ENCODE measurements at regions not wholly inside any gene's neighbourhood (a gene's known extent, or its start where the extent isn't known, plus 50 kb on each side); places are given as distances from the start of the nearest gene placed in this dataset.

DNA sequence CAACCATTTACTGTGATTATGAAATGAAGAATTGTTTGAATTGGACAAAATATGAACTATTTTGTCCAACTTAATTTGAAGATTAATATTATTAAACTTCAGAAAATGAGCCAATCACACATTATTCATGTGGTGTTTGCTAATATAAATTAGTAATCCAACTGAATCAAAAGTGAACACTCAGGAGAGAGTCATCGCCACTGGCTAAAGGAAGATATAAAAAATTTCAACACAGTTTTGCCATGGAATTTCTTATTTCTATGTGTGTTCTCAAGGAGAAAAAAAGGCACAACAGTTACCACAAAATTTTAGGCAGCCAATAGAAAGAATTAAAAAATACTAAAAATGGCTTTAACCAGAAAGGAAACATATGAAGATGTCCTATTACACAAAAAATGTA lies 2683.8 kb downstream of the PCDH9 start:
- Histone ChIP-seq H3K36me3 (ENCODE audit: insufficient read depth, low read length) (no peaks in the 10 kb centered on the region), H4K20me1 (ENCODE audit: insufficient read depth, low read length) (no peaks in the 10 kb centered on the region), H3K9ac (ENCODE audit: low read length) (no peak overlapping the region), H3K9me3 (ENCODE audit: insufficient read depth, low read depth, low read length) (no peaks in the 10 kb centered on the region), H3K27me3 (ENCODE audit: insufficient read depth, low read length) (no peaks in the 10 kb centered on the region), H2AFZ (ENCODE audit: low read depth, low read length) (no peak overlapping the region), H3K79me2 (ENCODE audit: insufficient read depth, low read length) (no peaks in the 10 kb centered on the region), H3K27ac (ENCODE audit: low read depth, low read length) (no peak overlapping the region), H3K4me2 (ENCODE audit: low read length) (no peak overlapping the region), H3K4me1 (ENCODE audit: insufficient read depth, low read length) (no peaks in the 10 kb centered on the region), H3K4me3 (ENCODE audit: insufficient read depth, low read depth, low read length) (no peak overlapping the region)
- H3K4me1 Mint-ChIP-seq (ENCODE audit: low read depth, unreplicated experiment): no peaks in the 10 kb centered on the region
- no peak overlapping the region for H3K27ac Mint-ChIP-seq (ENCODE audit: unreplicated experiment)
- FAIRE-seq (no peak), DNase-seq (ENCODE audit: low read depth) (no peak)
- TF ChIP-seq EZH2 (IDR thresholded peaks at IDR 0.05; ENCODE audit: insufficient read depth, low read length): no peak
- TF ChIP-seq, protein P1, sequence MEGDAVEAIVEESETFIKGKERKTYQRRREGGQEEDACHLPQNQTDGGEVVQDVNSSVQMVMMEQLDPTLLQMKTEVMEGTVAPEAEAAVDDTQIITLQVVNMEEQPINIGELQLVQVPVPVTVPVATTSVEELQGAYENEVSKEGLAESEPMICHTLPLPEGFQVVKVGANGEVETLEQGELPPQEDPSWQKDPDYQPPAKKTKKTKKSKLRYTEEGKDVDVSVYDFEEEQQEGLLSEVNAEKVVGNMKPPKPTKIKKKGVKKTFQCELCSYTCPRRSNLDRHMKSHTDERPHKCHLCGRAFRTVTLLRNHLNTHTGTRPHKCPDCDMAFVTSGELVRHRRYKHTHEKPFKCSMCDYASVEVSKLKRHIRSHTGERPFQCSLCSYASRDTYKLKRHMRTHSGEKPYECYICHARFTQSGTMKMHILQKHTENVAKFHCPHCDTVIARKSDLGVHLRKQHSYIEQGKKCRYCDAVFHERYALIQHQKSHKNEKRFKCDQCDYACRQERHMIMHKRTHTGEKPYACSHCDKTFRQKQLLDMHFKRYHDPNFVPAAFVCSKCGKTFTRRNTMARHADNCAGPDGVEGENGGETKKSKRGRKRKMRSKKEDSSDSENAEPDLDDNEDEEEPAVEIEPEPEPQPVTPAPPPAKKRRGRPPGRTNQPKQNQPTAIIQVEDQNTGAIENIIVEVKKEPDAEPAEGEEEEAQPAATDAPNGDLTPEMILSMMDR (IDR thresholded peaks at IDR 0.05; ENCODE audit: insufficient read depth, low read depth, low read length): no peak
- H3K9me3 Mint-ChIP-seq (ENCODE audit: unreplicated experiment): no peaks in the 10 kb centered on the region
- H3K36me3 Mint-ChIP-seq (ENCODE audit: low read depth, unreplicated experiment): no peaks in the 10 kb centered on the region
- H3K4me3 Mint-ChIP-seq (ENCODE audit: unreplicated experiment): no peak overlapping the region
- no peaks in the 10 kb centered on the region for H3K27me3 Mint-ChIP-seq (ENCODE audit: low read depth, unreplicated experiment)

DNA sequence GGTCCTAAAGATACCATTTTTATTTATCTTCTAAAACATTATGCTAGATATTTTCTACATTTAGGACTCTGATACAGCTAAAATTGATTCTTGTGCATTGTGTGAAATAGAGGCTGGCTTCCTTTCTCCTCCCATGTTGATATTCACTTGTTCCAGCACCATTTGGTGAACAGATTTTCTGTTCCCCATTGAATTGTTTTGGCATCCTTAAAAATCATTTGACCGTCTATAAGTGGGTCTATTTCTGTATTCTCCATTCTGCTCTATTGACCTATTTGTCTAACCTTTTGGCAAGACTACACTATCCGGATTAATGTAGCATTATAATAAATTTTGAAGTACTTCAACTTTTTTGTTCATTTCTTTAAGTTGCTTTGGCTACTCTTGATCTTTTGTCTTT lies 2689.2 kb downstream of the PCDH9 start:
- Histone ChIP-seq H4K20me1 (ENCODE audit: insufficient read depth, low read length) (no peaks in the 10 kb centered on the region), H3K27me3 (ENCODE audit: insufficient read depth, low read length) (no peaks in the 10 kb centered on the region), H3K9me3 (ENCODE audit: insufficient read depth, low read depth, low read length) (no peaks in the 10 kb centered on the region), H3K9ac (ENCODE audit: low read length) (no peak overlapping the region), H3K27ac (ENCODE audit: low read depth, low read length) (no peak overlapping the region), H3K4me2 (ENCODE audit: low read length) (no peak overlapping the region), H3K4me1 (ENCODE audit: insufficient read depth, low read length) (no peaks in the 10 kb centered on the region), H3K79me2 (ENCODE audit: insufficient read depth, low read length) (no peaks in the 10 kb centered on the region), H3K4me3 (ENCODE audit: insufficient read depth, low read depth, low read length) (no peak overlapping the region), H3K36me3 (ENCODE audit: insufficient read depth, low read length) (no peaks in the 10 kb centered on the region), H2AFZ (ENCODE audit: low read depth, low read length) (no peak overlapping the region)
- Mint-ChIP-seq H3K27me3 (ENCODE audit: low read depth, unreplicated experiment) (no peaks in the 10 kb centered on the region), H3K36me3 (ENCODE audit: low read depth, unreplicated experiment) (no peaks in the 10 kb centered on the region), H3K4me3 (ENCODE audit: unreplicated experiment) (no peak overlapping the region), H3K9me3 (ENCODE audit: unreplicated experiment) (no peaks in the 10 kb centered on the region), H3K4me1 (ENCODE audit: low read depth, unreplicated experiment) (no peaks in the 10 kb centered on the region), H3K27ac (ENCODE audit: unreplicated experiment) (no peak overlapping the region)
- TF ChIP-seq, protein P1 (IDR thresholded peaks at IDR 0.05; ENCODE audit: insufficient read depth, low read depth, low read length): no peak
- TF ChIP-seq EZH2 (IDR thresholded peaks at IDR 0.05; ENCODE audit: insufficient read depth, low read length): no peak
- DNase-seq (ENCODE audit: low read depth) (no peak), FAIRE-seq (no peak)

DNA sequence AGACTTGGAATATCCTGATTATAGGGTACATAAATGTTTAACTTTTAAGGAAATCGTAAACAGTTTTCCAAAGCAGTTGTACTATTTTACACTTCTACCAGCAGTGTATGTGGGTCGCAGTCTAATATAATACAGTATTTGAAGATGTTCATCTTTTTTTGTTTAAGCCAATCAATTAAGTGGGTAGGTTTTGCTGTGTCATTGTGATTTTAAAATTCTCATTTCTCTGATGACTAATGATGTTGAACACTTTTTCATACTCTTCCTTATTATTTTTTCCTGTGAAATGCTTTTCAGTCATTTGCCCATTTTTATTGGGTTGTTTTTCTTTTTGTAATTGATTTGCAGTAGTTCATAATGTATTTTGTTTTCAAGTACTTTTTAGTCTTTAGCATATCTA lies 2689.7 kb downstream of the PCDH9 start:
- no peak for FAIRE-seq
- H4K20me1 ChIP-seq (ENCODE audit: insufficient read depth, low read length): no peaks in the 10 kb centered on the region

More for the DNA sequence above, 2689.7 kb downstream of the PCDH9 start:
- no peak for DNase-seq (ENCODE audit: low read depth)
- no peaks in the 10 kb centered on the region for H3K79me2 ChIP-seq (ENCODE audit: insufficient read depth, low read length)
- H3K36me3 Mint-ChIP-seq (ENCODE audit: low read depth, unreplicated experiment): no peaks in the 10 kb centered on the region
- no peaks in the 10 kb centered on the region for H3K9me3 ChIP-seq (ENCODE audit: insufficient read depth, low read depth, low read length)
- H3K27ac ChIP-seq (ENCODE audit: low read depth, low read length): no peak overlapping the region
- TF ChIP-seq EZH2 (IDR thresholded peaks at IDR 0.05; ENCODE audit: insufficient read depth, low read length): no peak
- TF ChIP-seq, protein P1 (IDR thresholded peaks at IDR 0.05; ENCODE audit: insufficient read depth, low read depth, low read length): no peak
- H3K9ac ChIP-seq (ENCODE audit: low read length): no peak overlapping the region
- H3K4me1 ChIP-seq (ENCODE audit: insufficient read depth, low read length): no peaks in the 10 kb centered on the region
- no peaks in the 10 kb centered on the region for H3K9me3 Mint-ChIP-seq (ENCODE audit: unreplicated experiment)
- no peak overlapping the region for H3K4me3 ChIP-seq (ENCODE audit: insufficient read depth, low read depth, low read length)
- no peak overlapping the region for H2AFZ ChIP-seq (ENCODE audit: low read depth, low read length)
- H3K27ac Mint-ChIP-seq (ENCODE audit: unreplicated experiment): no peak overlapping the region
- no peaks in the 10 kb centered on the region for H3K27me3 ChIP-seq (ENCODE audit: insufficient read depth, low read length)
- no peak overlapping the region for H3K4me2 ChIP-seq (ENCODE audit: low read length)
- H3K27me3 Mint-ChIP-seq (ENCODE audit: low read depth, unreplicated experiment): no peaks in the 10 kb centered on the region
- no peaks in the 10 kb centered on the region for H3K4me1 Mint-ChIP-seq (ENCODE audit: low read depth, unreplicated experiment)
- no peaks in the 10 kb centered on the region for H3K36me3 ChIP-seq (ENCODE audit: insufficient read depth, low read length)
- no peak overlapping the region for H3K4me3 Mint-ChIP-seq (ENCODE audit: unreplicated experiment)

Measured in astrocyte (in vitro differentiated cells and primary cell).